Nephron progenitor cell (in vitro differentiated cells): ENCODE measurements at regions not wholly inside any gene's neighbourhood (a gene's known extent, or its start where the extent isn't known, plus 50 kb on each side); places are given as distances from the start of the nearest gene placed in this dataset.

Experiments used
- DNase-seq: peaks from one replicate; pipeline ENCODE4 v3.0.0; 2021
- H3K27ac Mint-ChIP-seq: 2 replicates; pipeline ENCODE4 v1.8.0; 2021; ENCODE audit warnings: mild to moderate bottlenecking, moderate library complexity, mixed read lengths
- H3K27me3 Mint-ChIP-seq: 2 replicates; pipeline ENCODE4 v1.8.0; 2021; ENCODE audit warnings: mild to moderate bottlenecking, low read depth, mixed read lengths; ENCODE audit not compliant: poor library complexity
- H3K36me3 Mint-ChIP-seq: 2 replicates; pipeline ENCODE4 v1.8.0; 2021; ENCODE audit warnings: low read depth, mixed read lengths
- H3K4me1 Mint-ChIP-seq: 2 replicates; pipeline ENCODE4 v1.8.0; 2021; ENCODE audit warnings: mixed read lengths
- H3K4me3 Mint-ChIP-seq: 2 replicates; pipeline ENCODE4 v1.8.0; 2021; ENCODE audit warnings: mild to moderate bottlenecking, moderate library complexity, mixed read lengths
- H3K9me3 Mint-ChIP-seq: 2 replicates; pipeline ENCODE4 v1.8.0; 2021; ENCODE audit warnings: mild to moderate bottlenecking, moderate library complexity, mixed read lengths
- TF ChIP-seq, protein P1 (sequence below): fragments of 200-600 bp; sonication (generic); IDR thresholded peaks from 2 replicates; pipeline ENCODE4 v1.5.0; 2021; ENCODE audit warnings: antibody characterized with exemption

DNA sequence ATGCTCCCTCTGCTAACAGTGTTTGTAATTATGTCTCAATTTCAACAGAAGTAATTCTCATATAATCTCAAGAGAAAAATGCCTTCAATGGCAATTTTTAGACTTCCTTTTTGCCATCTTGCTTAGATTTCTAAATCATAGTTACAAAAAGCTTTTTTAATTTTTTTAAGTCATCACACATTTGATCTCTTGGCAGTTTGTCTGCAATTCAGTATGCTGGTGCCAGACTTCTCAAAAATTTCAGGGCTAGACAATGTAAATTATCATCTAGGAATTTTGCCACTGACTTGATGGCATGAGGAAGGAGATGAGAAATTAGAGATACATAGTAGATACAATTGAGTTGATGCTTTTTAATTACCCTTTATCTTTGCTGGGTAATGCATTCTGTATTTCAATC is 1176.7 kb upstream of the CNTN5 start:
- Mint-ChIP-seq H3K27ac (no peak overlapping the region), H3K36me3 (no peaks in the 10 kb centered on the region), H3K9me3 (peaks cover 7% of the 10 kb centered on the region), H3K27me3 (peaks cover 7% of the 10 kb centered on the region), H3K4me3 (no peak overlapping the region), H3K4me1 (no peaks in the 10 kb centered on the region)
- no peak for DNase-seq
- TF ChIP-seq, protein P1, sequence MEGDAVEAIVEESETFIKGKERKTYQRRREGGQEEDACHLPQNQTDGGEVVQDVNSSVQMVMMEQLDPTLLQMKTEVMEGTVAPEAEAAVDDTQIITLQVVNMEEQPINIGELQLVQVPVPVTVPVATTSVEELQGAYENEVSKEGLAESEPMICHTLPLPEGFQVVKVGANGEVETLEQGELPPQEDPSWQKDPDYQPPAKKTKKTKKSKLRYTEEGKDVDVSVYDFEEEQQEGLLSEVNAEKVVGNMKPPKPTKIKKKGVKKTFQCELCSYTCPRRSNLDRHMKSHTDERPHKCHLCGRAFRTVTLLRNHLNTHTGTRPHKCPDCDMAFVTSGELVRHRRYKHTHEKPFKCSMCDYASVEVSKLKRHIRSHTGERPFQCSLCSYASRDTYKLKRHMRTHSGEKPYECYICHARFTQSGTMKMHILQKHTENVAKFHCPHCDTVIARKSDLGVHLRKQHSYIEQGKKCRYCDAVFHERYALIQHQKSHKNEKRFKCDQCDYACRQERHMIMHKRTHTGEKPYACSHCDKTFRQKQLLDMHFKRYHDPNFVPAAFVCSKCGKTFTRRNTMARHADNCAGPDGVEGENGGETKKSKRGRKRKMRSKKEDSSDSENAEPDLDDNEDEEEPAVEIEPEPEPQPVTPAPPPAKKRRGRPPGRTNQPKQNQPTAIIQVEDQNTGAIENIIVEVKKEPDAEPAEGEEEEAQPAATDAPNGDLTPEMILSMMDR = no peak

DNA sequence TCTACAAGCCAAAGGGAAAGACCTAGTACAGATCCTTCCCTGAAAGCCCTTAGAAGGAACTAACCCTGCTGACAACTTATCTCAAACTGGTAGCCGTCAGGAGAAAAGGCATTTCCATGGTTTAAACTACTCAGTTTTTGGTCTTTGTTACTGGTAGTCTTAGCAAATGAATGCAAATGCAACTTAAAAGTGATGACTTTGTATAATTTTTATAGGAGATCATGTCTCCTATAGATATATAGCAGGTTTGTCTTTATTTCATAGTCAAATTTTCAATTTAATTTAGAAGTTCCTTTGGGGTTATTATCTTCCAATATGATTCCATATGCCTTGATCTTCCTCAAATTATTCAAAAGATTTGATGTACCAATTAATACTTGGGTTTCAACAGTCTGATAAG is 1173.0 kb upstream of the CNTN5 start:
- no peak overlapping the region for H3K27ac Mint-ChIP-seq

DNA sequence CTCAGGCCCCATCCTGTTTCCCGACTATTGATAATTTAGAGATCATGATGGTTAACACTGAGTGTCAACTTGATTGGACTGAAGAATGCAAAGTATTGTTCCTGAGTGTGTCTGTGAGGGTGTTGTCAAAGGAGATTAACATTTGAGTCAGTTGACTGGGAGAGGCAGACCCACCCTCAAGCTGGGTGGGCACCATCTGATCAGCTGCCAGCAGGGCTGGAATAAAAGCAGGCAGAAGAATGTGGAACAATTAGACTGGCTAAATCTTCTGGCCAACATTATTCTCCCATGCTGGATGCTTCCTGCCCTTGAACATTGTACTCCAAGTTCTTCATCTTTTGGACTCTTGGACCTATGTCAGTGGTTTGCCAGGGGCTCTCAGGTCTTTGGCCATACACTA is 1170.0 kb upstream of the CNTN5 start:
- Mint-ChIP-seq H3K4me3 (no peak overlapping the region), H3K36me3 (no peaks in the 10 kb centered on the region), H3K9me3 (no peaks in the 10 kb centered on the region), H3K27ac (no peak overlapping the region), H3K4me1 (no peaks in the 10 kb centered on the region), H3K27me3 (peaks cover 40% of the 10 kb centered on the region)
- TF ChIP-seq, protein P1 = no peak
- no peak for DNase-seq

More for the DNA sequence above, 1173.0 kb upstream of the CNTN5 start:
- no peak for DNase-seq
- no peaks in the 10 kb centered on the region for H3K4me1 Mint-ChIP-seq
- H3K36me3 Mint-ChIP-seq = no peaks in the 10 kb centered on the region
- no peaks in the 10 kb centered on the region for H3K9me3 Mint-ChIP-seq
- H3K27me3 Mint-ChIP-seq = peaks cover 15% of the 10 kb centered on the region
- no peak overlapping the region for H3K4me3 Mint-ChIP-seq
- TF ChIP-seq, protein P1 = no peak

DNA sequence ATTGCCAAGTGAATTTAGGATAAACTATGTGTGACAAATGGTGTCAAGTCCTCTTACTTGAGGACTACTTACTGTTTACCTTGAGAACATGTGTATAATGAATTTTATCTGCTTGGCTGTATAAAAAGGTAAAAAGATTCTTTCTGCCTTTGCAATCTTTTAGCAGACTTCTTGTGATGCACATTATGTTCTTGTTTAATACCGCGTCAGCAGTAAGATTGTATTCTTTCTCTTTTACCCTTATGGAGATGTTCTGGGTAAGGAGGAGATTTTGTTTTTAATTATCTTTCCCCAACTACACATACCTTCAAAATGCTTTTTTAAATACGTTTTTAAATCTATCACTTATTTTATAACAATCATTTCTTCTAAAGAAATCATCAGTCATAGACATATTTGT is 1166.4 kb upstream of the CNTN5 start:
- no peak overlapping the region for H3K27ac Mint-ChIP-seq
- TF ChIP-seq, protein P1 = no peak
- H3K36me3 Mint-ChIP-seq = no peaks in the 10 kb centered on the region
- H3K9me3 Mint-ChIP-seq = no peaks in the 10 kb centered on the region
- H3K4me1 Mint-ChIP-seq = no peaks in the 10 kb centered on the region
- no peak for DNase-seq
- no peak overlapping the region for H3K4me3 Mint-ChIP-seq
- peaks cover 47% of the 10 kb centered on the region for H3K27me3 Mint-ChIP-seq

DNA sequence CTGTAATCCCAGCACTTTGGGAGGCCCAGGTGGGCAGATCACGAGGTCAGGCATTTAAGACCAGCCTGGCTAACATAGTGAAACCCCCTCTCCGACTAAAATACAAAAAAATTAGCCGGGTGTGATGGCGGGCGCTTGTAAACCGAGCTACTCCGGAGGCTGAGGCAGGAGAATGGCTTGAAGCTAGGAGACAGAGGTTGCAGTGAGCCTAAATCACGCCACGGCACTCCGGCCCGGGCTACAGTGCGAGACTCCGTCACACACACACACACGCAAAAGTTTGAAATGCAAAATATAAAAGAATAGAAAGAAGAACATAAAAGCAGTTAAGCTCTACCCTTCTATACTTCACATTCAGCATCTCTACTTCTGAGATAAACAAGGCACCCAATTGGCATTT is 1165.9 kb upstream of the CNTN5 start:
- no peaks in the 10 kb centered on the region for H3K4me1 Mint-ChIP-seq
- H3K4me3 Mint-ChIP-seq = no peak overlapping the region
- no peak for DNase-seq
- peaks cover 50% of the 10 kb centered on the region for H3K27me3 Mint-ChIP-seq
- no peak overlapping the region for H3K27ac Mint-ChIP-seq
- H3K9me3 Mint-ChIP-seq = no peaks in the 10 kb centered on the region
- H3K36me3 Mint-ChIP-seq = no peaks in the 10 kb centered on the region
- TF ChIP-seq, protein P1 = no peak

DNA sequence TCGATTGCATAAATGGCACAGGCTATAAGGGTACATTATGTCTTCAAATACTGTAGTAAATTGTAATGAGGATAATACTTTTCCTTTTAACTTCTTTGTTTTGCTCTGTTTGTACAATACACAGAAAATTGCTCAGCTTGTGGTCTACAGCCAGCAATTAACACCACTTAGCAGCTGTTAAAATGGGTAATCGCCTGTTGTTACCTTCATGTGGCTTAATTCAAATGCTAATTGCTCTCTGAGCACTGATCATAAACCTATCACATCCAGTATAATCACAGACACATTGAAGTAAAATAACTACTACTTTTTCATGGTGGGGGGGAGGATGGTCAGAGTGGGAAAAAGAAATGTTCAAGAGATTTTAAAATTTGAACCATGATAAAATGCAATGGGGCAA is 1164.1 kb upstream of the CNTN5 start:
- Mint-ChIP-seq H3K27ac (no peak overlapping the region), H3K36me3 (no peaks in the 10 kb centered on the region), H3K4me1 (no peaks in the 10 kb centered on the region), H3K27me3 (peaks cover 54% of the 10 kb centered on the region), H3K4me3 (no peak overlapping the region), H3K9me3 (no peaks in the 10 kb centered on the region)
- no peak for DNase-seq
- TF ChIP-seq, protein P1 = no peak
